Gastrocnemius medialis (tissue), 4 donors: ENCODE measurements at regions not wholly inside any gene's neighbourhood (a gene's known extent, or its start where the extent isn't known, plus 50 kb on each side); places are given as distances from the start of the nearest gene placed in this dataset.

Experiments used
- ATAC-seq, 2 donors: fragments of 150-250 bp; one replicate each; pipeline ENCODE4 v1.9.1; 2016
- DNase-seq, 2 donors: peaks; one replicate each; pipeline ENCODE4 v3.0.0-alpha.2; 2019
- H3K27ac ChIP-seq, 4 donors: fragments of 200-600 bp; sonication (generic); 1 replicate in 1 of 4; 2 replicates in 3 of 4; pipeline ENCODE4 v1.5.1; 2016 to 2018; ENCODE audit warnings: mild to moderate bottlenecking in 2 of 4, moderate library complexity in 1 of 4
- H3K27me3 ChIP-seq, 3 donors: fragments of 200-600 bp; sonication (generic) in 2 of 3; 1 replicate in 1 of 3; 2 replicates in 2 of 3; pipeline versions ENCODE4 v1.5.1 to v1.6.0; 2016 to 2019; ENCODE audit warnings: mild to moderate bottlenecking in 1 of 3, moderate library complexity in 1 of 3
- H3K36me3 ChIP-seq, 2 donors: fragments of 200-600 bp; sonication (generic) in 1 of 2; one replicate each; pipeline ENCODE4 v1.5.1; 2017 to 2018
- H3K4me1 ChIP-seq, 2 donors: fragments of 200-600 bp; sonication (generic) in 1 of 2; one replicate each; pipeline ENCODE4 v1.5.1; 2016 to 2017; ENCODE audit warnings: mild to moderate bottlenecking in 2 of 2
- H3K4me3 ChIP-seq, 4 donors: fragments of 200-600 bp; sonication (generic) in 3 of 4; 1 replicate in 1 of 4; 2 replicates in 3 of 4; pipeline ENCODE4 v1.5.1; 2016 to 2019; ENCODE audit warnings: mild to moderate bottlenecking in 2 of 4
- H3K9me3 ChIP-seq, 3 donors: fragments of 200-600 bp; sonication (generic) in 2 of 3; 1 replicate in 1 of 3; 2 replicates in 2 of 3; pipeline ENCODE4 v1.5.1; 2016 to 2019
- CTCF ChIP-seq, 5 experiments: fragments of 450-650 bp in 3 of 5; fragments of 200-600 bp in 2 of 5; sonication (generic) in 2 of 5; IDR thresholded peaks in 4 of 5; conservative IDR thresholded peaks in 1 of 5; 1 replicate in 4 of 5; 2 replicates in 1 of 5; pipeline ENCODE4 v1.5.1; 2016 to 2019; ENCODE audit warnings: antibody characterized with exemption in 5 of 5, mild to moderate bottlenecking in 3 of 5, moderate library complexity in 3 of 5
- POLR2A ChIP-seq, 2 donors: fragments of 450-650 bp; IDR thresholded peaks; one replicate each; pipeline ENCODE4 v1.6.1; 2017; ENCODE audit warnings: antibody characterized with exemption in 2 of 2, mild to moderate bottlenecking in 2 of 2, moderate library complexity in 2 of 2
- in situ Hi-C, 4 donors: fragments of 200-750 bp; cut with MboI; loops; one replicate each; pipeline versions ENCODE4 v1.15.0 to v1.8.0; 2017; ENCODE audit warnings: low sequenced_read_pairs in 4 of 4
- intact Hi-C: fragments of 100-400 bp; cut with DNase I; formaldehyde crosslinking; loops from one replicate; pipeline ENCODE4 v1.15.1; 2023; ENCODE audit warnings: low total_unique reads

GRCh38 chr7:41139789-41140188, 563.1 kb downstream of the INHBA start:
- in situ Hi-C loops (no loop called here), intact Hi-C loops (no loop called here)
- H3K4me3 ChIP-seq: no peak overlapping the region
- no peak overlapping the region for H3K27ac ChIP-seq
- no peak for DNase-seq
- no peaks in the 10 kb centered on the region for H3K4me1 ChIP-seq
- no peaks in the 10 kb centered on the region for H3K27me3 ChIP-seq
- no peaks in the 10 kb centered on the region for H3K36me3 ChIP-seq
- ATAC-seq: no peak
- TF ChIP-seq POLR2A (IDR thresholded peaks at IDR 0.05) (no peak), CTCF (IDR thresholded peaks at IDR 0.05 in 4 of 5, conservative IDR thresholded peaks at IDR 0.05 in 1 of 5) (no peak)
- H3K9me3 ChIP-seq: no peaks in the 10 kb centered on the region

- intact Hi-C loops: no loop called here
- Histone ChIP-seq H3K9me3 (no peaks in the 10 kb centered on the region), H3K4me1 (no peaks in the 10 kb centered on the region), H3K4me3 (no peak overlapping the region), H3K27ac (no peak overlapping the region), H3K36me3 (no peaks in the 10 kb centered on the region), H3K27me3 (no peaks in the 10 kb centered on the region)
- DNase-seq: no peak
- no peak for ATAC-seq
- in situ Hi-C loops: no loop called here
- TF ChIP-seq POLR2A (IDR thresholded peaks at IDR 0.05): no peak
Observed at GRCh38 chr7:41136551-41136950, 566.3 kb downstream of the INHBA start.

GRCh38 chr7:41135511-41135910, 567.4 kb downstream of the INHBA start:
- intact Hi-C loops (no loop called here), in situ Hi-C loops (no loop called here)
- no peak for ATAC-seq
- H3K9me3 ChIP-seq: no peaks in the 10 kb centered on the region
- no peak for DNase-seq
- H3K27me3 ChIP-seq: no peaks in the 10 kb centered on the region
- H3K36me3 ChIP-seq: no peaks in the 10 kb centered on the region
- TF ChIP-seq POLR2A (IDR thresholded peaks at IDR 0.05): no peak
- TF ChIP-seq CTCF (IDR thresholded peaks at IDR 0.05 in 4 of 5, conservative IDR thresholded peaks at IDR 0.05 in 1 of 5): no peak
- H3K27ac ChIP-seq: no peak overlapping the region
- no peak overlapping the region for H3K4me3 ChIP-seq
- H3K4me1 ChIP-seq: no peaks in the 10 kb centered on the region

- ATAC-seq (no peak), DNase-seq (no peak)
- in situ Hi-C loops (no loop called here), intact Hi-C loops (no loop called here)
- no peak overlapping the region for H3K4me3 ChIP-seq
- TF ChIP-seq CTCF (IDR thresholded peaks at IDR 0.05 in 4 of 5, conservative IDR thresholded peaks at IDR 0.05 in 1 of 5) (no peak), POLR2A (IDR thresholded peaks at IDR 0.05) (no peak)
- no peaks in the 10 kb centered on the region for H3K9me3 ChIP-seq
- no peaks in the 10 kb centered on the region for H3K36me3 ChIP-seq
- H3K27ac ChIP-seq: no peak overlapping the region
- H3K27me3 ChIP-seq: no peaks in the 10 kb centered on the region
- no peaks in the 10 kb centered on the region for H3K4me1 ChIP-seq
Observed at GRCh38 chr7:41134300-41135255, 568.3 kb downstream of the INHBA start.

- DNase-seq: no peak
- TF ChIP-seq CTCF (IDR thresholded peaks at IDR 0.05 in 4 of 5, conservative IDR thresholded peaks at IDR 0.05 in 1 of 5): no peak
- no peak for TF ChIP-seq POLR2A (IDR thresholded peaks at IDR 0.05)
- Histone ChIP-seq H3K9me3 (no peaks in the 10 kb centered on the region), H3K27ac (no peak overlapping the region), H3K27me3 (no peaks in the 10 kb centered on the region), H3K36me3 (no peaks in the 10 kb centered on the region), H3K4me3 (no peak overlapping the region), H3K4me1 (no peaks in the 10 kb centered on the region)
- in situ Hi-C loops (no loop called here), intact Hi-C loops (no loop called here)
- no peak for ATAC-seq
Observed at GRCh38 chr7:41133690-41134299, 569.1 kb downstream of the INHBA start.
